ENCODE measurements at regions not wholly inside any gene's neighbourhood (a gene's known extent, or its start where the extent isn't known, plus 50 kb on each side); places are given as distances from the start of the nearest gene placed in this dataset.
"Not testable (repeated sequence)": the region's sequence is repeated elsewhere in the genome, so short reads cannot be mapped to it uniquely, and the experiment has no call there.

DNA sequence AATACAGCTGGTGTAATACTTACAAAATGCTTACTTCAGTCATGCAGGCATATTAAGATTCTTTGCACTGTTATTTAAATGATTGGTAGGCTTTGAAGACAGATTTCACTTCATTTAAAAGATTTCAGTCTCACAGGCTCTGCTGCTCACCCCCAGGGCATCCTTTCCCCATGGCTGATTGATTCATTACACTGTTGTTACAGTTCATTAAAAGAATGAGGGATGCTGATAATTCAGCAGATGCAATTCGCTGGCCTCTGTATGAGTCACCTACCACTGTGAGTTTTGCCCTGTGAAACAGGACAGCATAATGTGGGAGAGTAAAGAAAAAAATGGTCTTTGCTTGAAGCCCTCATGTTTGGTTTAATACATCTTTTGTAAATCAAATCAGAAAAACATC, 246.9 kb downstream of the CYLC2 start:
- DNase-seq, result no peak

DNA sequence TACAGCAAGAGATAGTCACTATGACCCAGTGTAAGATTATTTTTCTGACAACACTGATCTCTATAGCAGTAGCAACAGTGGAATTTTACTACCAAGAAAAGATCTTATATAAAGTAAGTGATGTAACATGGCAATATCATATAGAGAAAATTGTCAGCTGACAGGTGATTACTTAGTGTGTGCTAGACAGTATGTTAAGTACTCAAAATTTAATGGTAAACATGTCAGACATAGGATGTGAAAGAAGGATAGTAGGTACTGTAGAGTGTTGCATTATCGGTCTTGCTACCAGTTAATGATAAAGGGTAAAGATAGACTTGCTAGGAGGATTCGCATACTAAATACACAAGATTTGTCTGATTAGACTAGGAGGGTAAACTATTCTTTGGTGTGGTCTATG, 247.4 kb downstream of the CYLC2 start:
- DNase-seq, result no peak

DNA sequence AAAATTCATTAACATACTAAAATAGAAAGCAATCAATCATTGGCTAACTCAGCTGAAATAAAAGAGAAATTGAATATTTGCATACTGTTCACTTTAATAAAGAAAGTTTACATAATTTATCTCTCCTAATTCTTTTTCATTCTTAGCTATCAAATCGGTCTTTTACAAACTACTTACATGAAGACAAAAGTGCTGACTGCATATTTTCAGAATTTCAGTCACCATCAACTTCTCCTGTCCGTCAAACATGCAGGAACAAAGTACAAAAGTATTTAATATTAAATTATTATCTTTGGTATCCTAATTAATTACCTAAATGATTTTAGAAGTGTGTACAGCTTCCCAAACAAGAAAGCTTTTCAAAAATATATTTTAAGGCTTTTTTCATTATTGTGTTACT, 248.4 kb downstream of the CYLC2 start:
- DNase-seq, result no peak

DNA sequence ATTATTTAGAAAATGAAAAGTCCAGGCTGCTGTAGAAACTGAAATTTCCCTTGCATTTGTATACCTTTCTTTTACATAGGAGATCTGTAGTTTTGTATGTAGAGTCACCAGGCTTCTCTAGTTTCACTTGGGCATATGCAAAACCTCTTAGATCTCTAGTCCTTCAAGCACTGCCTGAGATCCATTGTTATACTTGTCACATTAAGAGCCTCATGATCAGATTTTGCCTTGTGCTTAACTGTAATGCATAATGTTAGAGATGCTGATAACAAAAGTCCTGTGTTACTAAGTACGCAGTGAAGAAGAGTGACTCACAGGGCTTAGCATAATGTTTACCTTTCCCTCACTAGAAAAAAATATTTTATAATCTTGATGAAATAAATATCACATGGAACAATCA, 250.2 kb downstream of the CYLC2 start:
- no peak for DNase-seq

DNA sequence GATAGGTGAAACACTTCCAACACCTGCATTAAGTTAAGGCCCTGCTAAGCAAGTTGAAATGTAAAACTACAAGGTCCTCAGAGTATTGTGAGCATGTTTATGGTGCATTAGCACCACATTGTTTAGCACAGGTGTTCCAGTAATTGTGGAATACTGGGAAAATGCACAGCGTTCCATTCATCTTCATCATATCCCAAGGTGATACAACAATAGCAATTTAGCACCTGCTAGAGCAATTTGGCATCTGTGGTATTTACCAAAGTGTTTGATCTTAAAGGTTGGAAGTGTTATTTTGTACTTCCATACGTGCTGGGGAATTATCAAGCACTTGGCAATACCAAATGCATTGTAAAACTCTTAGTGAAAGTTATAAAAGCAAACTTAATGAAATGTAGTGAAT, 266.8 kb downstream of the CYLC2 start:
- DNase-seq, result no peak

DNA sequence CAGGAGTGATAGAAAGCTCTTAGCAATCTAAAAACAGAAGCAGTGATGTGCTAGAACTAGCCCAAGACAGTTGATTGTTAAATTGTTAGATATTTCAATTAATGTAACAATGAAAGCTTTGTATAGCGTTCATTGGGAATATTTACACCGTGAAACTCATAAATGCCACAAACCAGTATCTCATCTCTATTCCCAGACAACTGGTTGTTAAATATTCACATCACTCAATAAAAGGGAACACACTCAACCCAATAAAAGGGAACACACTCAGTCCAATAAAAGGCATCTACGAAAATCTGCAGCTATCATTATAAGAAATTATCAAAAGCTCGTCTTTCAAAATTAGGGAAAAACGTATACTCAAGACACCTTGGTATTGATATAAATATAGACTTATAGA, 270.9 kb downstream of the CYLC2 start:
- DNase-seq, result no peak

DNA sequence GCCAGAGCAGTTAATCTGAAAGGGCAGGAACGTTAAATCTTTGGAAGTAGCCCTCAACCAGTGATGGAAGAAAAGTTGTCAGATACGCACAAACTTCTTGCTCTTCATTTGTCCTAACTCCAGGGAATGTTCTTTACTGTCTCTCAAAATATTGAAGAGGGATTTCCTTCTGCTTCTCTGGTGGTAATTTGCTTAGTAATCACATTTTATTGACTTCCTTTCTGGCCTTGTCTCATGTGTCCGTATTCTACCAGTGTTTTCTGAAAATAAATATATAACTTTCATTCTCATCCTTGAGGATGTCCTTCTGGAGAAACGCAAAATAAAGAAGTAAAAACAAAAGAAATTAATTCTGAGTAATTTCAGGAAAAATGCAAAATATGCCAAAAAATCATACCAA, 282.1 kb downstream of the CYLC2 start:
- no peak for DNase-seq

DNA sequence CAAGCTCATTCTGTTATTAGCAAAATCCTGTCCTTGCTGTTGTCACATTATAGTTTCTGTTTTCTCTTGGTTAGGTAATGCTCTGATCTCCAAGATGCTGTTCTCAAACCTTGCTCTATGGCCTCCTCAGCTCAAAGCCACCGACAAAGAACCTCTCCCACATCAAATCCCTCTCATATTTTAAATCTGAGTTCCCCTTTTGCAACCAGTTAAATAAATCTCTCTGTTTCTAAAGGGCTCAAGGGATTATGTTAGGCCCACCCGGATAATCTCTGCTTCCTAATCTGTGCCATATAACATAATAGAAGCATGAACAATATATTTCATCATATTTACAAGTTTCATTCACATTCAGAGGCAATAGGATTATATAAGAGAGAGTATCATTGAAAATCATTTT, 286.0 kb downstream of the CYLC2 start:
- no peak for DNase-seq

DNA sequence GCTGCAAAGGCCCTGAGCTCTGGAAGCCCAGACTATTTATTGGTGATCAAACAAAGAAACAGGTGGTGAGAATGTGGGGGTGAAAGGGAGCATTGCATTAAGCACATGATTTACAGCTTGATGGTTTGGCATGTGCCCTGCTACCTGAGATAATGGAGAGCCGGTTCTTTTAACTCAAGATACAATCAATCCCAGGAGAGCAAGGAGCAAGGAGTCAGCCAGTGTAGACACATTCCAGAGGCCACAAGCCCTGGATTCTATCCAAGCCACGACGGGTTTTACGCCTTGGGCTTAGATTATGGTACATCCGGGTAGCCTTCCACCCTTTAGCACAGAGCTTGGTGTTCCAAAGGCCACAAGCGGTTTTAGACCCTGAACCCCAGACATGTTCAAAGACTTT, 292.2 kb downstream of the CYLC2 start:
- no peak for DNase-seq

DNA sequence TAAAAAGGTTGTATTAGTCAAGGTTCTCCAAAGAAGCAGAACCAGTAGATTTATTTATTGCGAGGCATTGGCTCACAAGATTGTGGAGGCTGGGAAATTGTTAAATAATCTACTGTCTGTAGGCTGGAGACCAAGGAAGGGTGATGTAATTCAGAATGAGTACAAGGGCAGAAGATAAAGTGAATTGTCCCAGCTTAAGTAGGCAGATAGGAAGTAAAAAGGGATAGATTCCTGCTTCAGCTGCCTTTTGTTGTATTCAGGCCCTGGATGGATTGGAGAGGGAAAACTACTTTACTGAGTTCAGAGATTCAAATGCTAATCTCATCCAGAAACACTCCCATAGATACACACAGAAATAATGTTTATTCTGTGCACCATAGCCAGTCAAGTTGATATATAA, 301.1 kb downstream of the CYLC2 start:
- DNase-seq, result no peak

DNA sequence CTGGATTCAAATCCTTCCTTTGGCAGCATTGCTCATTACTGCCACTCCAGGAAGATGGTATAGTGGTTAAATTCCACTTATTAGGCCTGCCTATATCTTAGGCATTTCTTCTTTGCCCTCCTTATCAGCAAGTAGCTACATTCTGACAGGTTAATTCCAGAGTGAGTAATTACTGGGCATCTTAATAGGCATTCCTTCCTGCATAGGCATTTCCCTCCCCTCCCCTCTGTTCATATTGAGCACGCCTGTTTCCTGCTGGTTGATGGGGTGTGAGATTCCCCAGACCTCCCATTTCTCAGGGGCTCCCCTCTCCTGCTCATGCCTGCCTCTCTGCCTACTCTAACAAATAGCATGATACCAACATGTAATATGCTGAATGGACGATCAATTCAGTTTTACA, 305.9 kb downstream of the CYLC2 start:
- DNase-seq, result no peak

DNA sequence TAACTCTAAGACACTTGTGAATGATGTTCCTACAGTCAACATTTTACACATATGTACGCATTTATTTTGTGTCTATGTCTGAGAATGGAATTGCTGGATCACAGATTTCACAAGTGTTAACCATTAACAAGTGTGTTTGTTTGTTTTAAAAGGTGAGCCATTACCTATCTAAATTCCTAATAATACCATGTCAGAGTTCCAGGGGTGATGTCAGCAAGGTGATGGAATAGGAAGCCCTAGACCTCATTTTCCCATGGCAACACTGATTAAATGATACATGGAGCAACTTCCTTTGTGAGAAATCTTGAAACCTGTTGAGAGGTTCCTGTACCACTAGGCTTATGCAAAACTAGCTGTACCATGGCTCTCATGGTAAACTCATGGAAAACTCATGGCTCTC, 309.7 kb downstream of the CYLC2 start:
- DNase-seq, result no peak

DNA sequence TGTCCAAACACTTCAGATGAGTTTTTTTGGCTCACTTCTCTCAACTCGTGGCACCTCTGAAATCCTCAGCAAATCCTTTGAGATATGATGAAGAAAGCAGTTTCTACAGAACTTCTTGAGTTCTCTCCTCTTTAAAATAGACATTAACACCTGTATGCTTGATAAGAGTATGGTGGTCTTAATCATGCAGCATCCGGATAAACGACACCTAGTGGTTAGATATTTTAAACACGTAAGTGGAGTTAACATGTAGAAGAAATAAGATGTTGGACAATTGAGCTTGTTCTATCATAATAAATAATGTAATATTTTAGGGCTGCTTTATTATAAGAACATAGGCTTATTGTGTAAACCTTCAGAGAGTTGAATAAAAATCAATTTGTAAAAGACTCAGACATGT, 324.8 kb downstream of the CYLC2 start:
- peak; percentile 12 for DNase-seq

DNA sequence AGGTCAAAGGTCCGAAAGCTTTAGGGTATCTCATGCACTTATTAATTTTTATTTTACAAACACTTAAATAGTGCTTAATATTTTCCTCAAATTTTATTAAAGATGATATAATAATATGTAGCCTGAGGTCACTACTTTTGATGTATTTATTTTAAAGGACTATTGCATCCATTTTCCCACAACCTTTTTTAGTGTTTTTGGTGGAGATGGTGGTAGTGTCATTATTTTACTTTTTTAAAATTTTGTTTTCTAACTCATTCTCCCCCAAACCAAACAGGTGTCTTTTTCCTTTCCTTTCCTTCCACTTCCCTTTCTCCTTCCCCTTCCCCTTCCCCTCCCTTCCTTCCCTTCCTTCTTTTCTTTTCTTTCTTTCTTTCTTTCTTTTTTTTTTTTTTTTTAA, 328.6 kb downstream of the CYLC2 start:
- no peak for DNase-seq

DNA sequence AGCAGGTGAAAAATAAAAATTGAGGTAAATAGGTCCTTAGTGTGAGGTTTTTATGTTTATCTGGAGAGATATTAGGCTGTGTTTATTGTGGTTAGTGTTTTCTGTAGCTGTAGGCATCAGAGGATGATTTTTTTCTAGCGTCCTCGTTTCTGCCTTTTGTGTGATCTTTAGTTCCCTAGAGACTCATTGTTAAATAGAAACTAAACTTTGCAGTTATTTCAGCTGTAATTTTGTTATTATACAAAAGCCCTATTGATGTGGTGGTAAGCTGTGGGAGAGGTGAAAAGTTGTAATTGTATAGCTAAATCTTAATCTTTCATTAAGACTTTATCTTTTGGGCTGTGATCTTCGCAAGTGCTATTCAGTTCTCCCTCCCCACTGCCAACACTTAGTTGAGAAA, 340.3 kb downstream of the CYLC2 start:
- DNase-seq, result no peak

DNA sequence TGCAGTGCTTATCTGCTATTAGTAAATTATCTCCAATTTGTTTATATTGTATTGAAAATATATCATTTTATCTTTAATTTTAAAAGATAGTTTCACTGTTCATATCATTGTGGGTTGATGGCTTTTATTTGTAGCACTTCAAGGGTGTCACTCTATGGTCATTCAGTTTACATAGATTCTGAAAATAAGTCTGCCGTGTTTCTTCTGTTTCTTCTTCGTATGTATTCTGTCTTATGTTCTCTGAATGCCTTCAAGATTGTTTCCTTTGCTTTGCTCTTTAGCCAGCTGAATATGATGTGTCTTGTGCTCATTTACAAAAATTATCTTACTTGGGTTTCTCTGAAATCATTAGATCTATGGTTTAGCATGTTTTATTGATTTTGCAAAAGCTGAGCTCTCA, 359.9 kb downstream of the CYLC2 start:
- no peak for DNase-seq

DNA sequence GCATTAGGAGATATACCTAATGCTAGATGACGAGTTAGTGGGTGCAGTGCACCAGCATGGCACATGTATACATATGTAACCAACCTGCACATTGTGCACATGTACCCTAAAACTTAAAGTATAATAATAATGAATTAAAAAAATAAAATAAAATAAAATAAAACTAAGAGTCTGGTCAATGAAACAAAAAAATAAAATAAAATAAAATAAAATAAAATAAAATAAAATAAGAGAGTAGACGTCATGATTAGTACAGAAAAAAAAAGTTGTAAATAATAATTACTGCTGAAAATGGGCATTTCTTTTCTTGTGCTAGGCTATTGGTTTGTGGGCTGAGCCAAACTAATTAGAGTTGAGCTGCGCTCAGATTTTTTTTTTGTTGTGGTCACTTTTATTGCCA, 362.8 kb downstream of the CYLC2 start:
- not testable (repeated sequence) for DNase-seq

DNA sequence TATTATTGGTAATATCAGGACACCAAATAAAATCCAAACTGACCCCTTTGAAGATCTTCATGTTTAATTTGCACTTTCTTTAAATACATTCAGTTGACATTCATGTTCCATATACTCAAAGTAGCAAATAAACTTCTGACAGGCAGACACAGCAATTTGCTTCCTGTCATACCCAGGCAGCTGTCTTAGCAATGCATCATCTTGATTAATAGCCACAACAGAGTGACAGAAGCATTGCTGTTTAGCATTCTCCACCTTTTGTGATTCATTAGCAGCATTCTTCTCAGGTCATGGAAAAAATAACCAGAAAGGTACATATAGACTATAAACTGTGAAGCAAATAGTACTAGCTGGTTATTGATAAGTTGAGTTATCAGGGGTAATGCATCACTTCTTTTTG, 366.8 kb downstream of the CYLC2 start:
- DNase-seq, result no peak

DNA sequence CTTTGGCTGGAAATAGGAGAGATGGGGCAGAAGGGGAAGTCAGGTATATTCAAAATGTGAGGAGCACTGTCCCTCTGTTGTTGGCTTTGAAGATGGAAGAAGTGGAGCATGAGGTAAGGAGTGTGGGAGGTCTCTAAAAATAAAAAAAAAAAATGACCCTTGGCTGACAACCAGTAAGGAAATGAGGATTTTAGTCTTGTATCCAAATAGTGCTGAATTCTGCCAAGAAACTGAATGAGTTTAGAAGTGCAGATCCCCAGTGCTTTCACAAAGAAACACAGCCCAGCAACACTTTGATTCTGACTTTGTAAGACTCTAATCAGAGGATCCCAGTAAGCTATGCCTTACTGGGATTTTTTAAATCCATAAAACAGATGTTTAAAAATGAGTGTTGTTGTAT, 367.9 kb downstream of the CYLC2 start:
- DNase-seq, result no peak

DNA sequence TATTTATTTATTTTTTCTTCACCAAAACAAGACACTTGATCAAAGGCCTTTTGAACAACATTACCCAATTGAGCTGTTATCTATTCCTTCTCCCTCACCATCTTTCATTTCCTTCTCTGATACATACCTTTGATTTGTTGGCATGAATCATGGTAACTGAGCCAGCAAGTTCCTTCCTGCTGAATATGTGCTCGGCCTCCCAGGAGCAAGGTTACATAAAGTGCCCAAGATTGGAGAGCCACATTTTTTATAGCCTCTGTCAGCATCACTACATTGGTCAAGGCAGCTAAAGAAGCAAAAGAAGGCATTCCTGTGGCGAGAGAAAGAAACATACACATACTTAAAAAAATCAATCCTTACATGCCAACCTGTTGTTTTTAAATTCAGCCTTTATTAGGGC, 369.6 kb downstream of the CYLC2 start:
- no peak for DNase-seq

DNA sequence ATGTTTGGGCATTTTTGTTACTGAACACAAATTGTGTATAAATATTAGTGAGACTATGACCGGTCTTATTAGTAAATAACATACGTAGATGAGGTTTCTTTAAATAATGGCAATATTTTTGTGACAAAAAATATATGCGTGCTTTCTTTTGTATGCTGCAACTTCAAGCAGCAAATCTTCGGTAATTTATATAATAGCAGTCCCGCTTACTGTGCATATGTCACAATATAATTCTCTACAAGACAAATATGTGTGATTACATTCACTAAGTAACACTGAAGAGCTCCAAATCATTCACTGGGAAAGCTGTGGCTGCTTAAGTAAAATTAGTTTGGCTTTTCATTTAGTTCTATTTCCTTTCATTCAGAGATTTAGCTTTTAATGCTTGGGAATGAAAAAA, 376.0 kb downstream of the CYLC2 start:
- DNase-seq, result no peak

DNA sequence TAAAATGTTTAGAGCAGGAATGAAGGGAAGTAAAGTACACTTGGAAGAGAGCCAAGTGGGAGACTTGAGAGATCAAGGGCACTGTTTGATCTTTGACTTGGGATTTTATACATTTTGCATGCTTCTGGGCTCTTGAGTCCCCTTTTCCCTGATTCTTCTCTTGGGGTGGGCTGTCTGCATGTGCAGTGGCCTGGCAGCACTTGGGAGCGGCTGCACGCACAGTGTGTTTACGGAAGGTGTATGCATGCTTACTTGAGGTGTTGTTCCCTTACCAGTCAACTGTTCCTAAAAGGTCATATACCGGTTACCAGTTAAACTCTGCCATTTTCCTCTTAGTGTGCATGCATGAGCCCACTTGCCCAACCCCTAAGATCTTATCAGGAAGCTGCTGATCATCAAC, 377.7 kb downstream of the CYLC2 start:
- DNase-seq, result no peak

DNA sequence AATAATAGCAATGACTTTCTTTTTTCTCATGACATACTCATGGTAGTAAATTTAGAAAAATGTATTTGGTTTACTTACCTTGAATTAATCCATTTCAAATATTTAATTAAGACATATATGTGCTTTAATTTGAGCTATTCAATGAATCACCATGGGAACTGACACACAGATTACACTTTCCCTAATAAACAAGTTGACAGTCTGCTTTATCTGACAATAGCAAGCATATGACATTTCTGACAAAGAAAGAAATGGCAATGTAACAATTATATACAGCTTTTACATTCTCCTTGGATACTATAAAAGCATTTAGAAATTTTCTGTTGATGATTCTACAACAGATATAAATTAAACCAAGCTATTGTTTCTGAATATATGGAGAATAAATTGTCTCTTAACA, 382.5 kb downstream of the CYLC2 start:
- DNase-seq, result no peak

DNA sequence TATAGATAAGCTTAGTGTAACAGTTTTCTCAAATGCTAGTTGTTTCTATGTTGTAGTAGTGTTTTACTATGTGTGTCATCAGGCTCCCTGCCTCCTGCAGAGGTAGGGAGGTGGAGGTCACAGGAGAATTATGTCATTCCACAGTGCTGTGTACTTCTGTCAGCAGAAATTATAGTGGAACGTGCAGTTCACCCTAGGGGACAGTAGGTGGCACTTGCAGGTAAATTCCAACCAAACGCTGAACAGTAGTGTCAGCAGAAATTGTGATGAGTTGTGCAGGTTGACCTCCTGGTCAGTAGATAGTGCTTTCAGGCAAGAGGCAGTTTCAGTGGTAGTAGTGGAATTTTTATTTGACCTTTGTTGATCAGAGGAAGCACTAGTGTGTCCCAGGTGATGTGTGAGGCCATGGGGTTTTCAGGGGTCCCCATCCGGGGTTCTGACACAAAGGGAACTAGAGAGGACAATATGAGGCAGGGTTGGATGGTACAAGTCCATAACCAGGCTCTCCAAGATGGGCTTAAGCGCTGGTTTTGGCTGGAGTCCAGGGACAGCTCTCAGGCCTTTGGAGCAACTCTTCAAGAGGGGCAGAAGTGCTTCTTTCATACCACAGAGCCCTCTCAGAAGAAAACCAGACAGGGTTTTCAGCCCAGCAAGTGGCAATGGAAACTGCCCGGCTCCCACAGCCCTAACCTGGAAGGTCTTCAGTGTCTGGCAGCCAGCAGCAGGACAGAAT, 402.9 kb downstream of the CYLC2 start:
- DNase-seq, result peak; percentile 63

DNA sequence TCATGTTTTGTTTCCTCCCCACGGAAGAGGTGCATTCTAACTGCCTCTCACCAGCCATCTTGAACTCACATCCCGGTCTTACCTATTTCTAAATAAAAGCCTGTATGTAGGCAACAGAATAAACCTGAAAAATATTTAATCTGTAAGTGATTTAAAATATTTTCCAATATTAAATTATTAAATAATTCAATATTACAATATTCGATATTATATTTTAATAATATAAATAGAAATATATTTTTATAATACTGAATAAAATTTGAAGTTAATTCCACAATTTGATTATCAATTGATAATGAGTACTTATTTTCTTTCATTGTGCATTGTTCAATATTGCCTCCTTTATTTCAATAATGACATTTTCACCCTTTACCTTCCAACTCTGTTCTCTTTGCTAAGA, 404.4 kb downstream of the CYLC2 start:
- DNase-seq, result no peak

DNA sequence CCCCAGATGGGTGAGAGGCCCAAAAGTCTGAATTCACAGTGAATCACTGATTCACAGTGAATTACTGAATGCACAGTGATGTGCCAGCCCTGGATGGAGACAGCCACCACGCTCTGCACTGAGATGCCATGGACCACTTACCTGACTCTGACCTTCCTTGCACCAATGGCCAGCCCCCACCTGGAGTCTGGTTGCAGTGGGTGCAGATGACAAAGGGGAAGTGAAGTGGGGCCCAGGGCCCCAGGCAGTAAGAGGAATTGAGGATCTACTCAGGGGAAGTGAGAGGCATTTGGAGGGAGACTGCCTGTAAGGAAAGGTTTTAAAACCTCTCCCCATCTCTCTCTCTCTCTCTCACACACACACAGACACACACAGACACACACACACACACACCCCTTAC, 412.1 kb downstream of the CYLC2 start:
- no peak for DNase-seq

All from hematopoietic multipotent progenitor cell treated with erythropoietin and hydrocortisone succinate and interleukin-3 and kit ligand, for 4 days (in vitro differentiated cells).